HEK293 (cell line): ENCODE measurements at regions not wholly inside any gene's neighbourhood (a gene's known extent, or its start where the extent isn't known, plus 50 kb on each side); places are given as distances from the start of the nearest gene placed in this dataset.

Experiments
- CTCF ChIA-PET: fragments of 350-600 bp; formaldehyde crosslinking; extraction: SDS; loops from one replicate; lab custom pipeline; 2021; ENCODE audit warnings: antibody characterized with exemption; lab: Yijun Ruan, JAX
- POLR2A ChIA-PET: fragments of 300-600 bp; formaldehyde crosslinking; extraction: SDS; loops from one replicate; lab custom pipeline; 2020; ENCODE audit warnings: antibody characterized with exemption, inconsistent platforms; lab: Yijun Ruan, JAX
- H3K27ac ChIP-seq: fragments of 200-500 bp; sonication (Bioruptor generic); 2 replicates; pipeline ENCODE4 v1.5.1; 2014; ENCODE audit warnings: low read depth, low read length, control low read depth, inconsistent platforms; ENCODE audit errors: extremely low read depth
- H3K36me3 ChIP-seq, 2 experiments: fragments of 200-500 bp in 1 of 2; sonication (Bioruptor generic) in 1 of 2; 1 replicate in 1 of 2; 2 replicates in 1 of 2; pipeline ENCODE4 v1.5.1; 2014 to 2017; ENCODE audit warnings: inconsistent platforms in 2 of 2, low read length in 2 of 2; ENCODE audit not compliant: control insufficient read depth in 2 of 2, insufficient read depth in 1 of 2
- H3K4me1 ChIP-seq: fragments of 200-500 bp; sonication (Bioruptor generic); 2 replicates; pipeline ENCODE4 v1.5.1; 2014; ENCODE audit warnings: mild to moderate bottlenecking, low read length, inconsistent platforms; ENCODE audit not compliant: control insufficient read depth, insufficient read depth
- H3K4me3 ChIP-seq: 2 replicates; pipeline ENCODE4 v1.5.1; 2011; ENCODE audit warnings: low read depth, mild to moderate bottlenecking, control low read depth, low read length, moderate library complexity
- H3K9me3 ChIP-seq: fragments of 200-500 bp; sonication (Bioruptor generic); 2 replicates; pipeline ENCODE4 v1.5.1; 2014; ENCODE audit warnings: low read depth, low read length, inconsistent platforms; ENCODE audit not compliant: control insufficient read depth, insufficient read depth
- INSM2 ChIP-seq: fragments of 450-650 bp; formaldehyde crosslinking; IDR thresholded peaks from 2 replicates; pipeline ENCODE4 v1.5.1; 2016; ENCODE audit warnings: missing biosample characterization, missing genetic modification characterization
- KLF17 ChIP-seq: fragments of 450-650 bp; formaldehyde crosslinking; IDR thresholded peaks from 2 replicates; pipeline ENCODE4 v1.5.1; 2016; ENCODE audit warnings: missing biosample characterization, missing genetic modification characterization
- PRDM4 ChIP-seq: fragments of 450-650 bp; formaldehyde crosslinking; IDR thresholded peaks from 2 replicates; pipeline ENCODE4 v1.5.1; 2017; ENCODE audit warnings: missing biosample characterization, missing genetic modification characterization
- TRIM28 ChIP-seq: IDR thresholded peaks from 2 replicates; pipeline ENCODE4 v1.6.1; 2011; ENCODE audit warnings: low read length, control low read depth, borderline replicate concordance
- ZBTB11 ChIP-seq: fragments of 450-650 bp; formaldehyde crosslinking; conservative IDR thresholded peaks from 2 replicates; pipeline ENCODE4 v1.5.1; 2016; ENCODE audit warnings: low read depth, missing biosample characterization, missing genetic modification characterization
- ZBTB26 ChIP-seq: fragments of 450-650 bp; formaldehyde crosslinking; optimal IDR thresholded peaks from 2 replicates; pipeline ENCODE3; 2016; ENCODE audit warnings: missing biosample characterization, mild to moderate bottlenecking, missing genetic modification characterization
- ZNF10 ChIP-seq: fragments of 450-650 bp; formaldehyde crosslinking; IDR thresholded peaks from 2 replicates; pipeline ENCODE4 v1.5.1; 2017; ENCODE audit warnings: missing biosample characterization, missing genetic modification characterization
- ZNF121 ChIP-seq: fragments of 450-650 bp; formaldehyde crosslinking; IDR thresholded peaks from 2 replicates; pipeline ENCODE4 v1.5.1; 2016; ENCODE audit warnings: missing biosample characterization, missing genetic modification characterization
- ZNF221 ChIP-seq: fragments of 450-650 bp; formaldehyde crosslinking; IDR thresholded peaks from 2 replicates; pipeline ENCODE4 v1.5.1; 2017; ENCODE audit warnings: missing biosample characterization, missing genetic modification characterization, borderline replicate concordance
- ZNF266 ChIP-seq: fragments of 450-650 bp; formaldehyde crosslinking; IDR thresholded peaks from 2 replicates; pipeline ENCODE4 v1.5.1; 2016; ENCODE audit warnings: missing biosample characterization, missing genetic modification characterization, low read depth
- ZNF311 ChIP-seq: fragments of 450-650 bp; formaldehyde crosslinking; IDR thresholded peaks from 2 replicates; pipeline ENCODE4 v1.5.1; 2017; ENCODE audit warnings: missing biosample characterization, missing genetic modification characterization, borderline replicate concordance
- ZNF324 ChIP-seq: fragments of 450-650 bp; formaldehyde crosslinking; IDR thresholded peaks from 2 replicates; pipeline ENCODE4 v1.5.1; 2016; ENCODE audit warnings: missing biosample characterization, missing genetic modification characterization
- ZNF391 ChIP-seq: fragments of 450-650 bp; formaldehyde crosslinking; IDR thresholded peaks from 2 replicates; pipeline ENCODE4 v1.5.1; 2016; ENCODE audit warnings: low read depth, missing biosample characterization, missing genetic modification characterization, borderline replicate concordance
- ZNF398 ChIP-seq: fragments of 450-650 bp; formaldehyde crosslinking; IDR thresholded peaks from 2 replicates; pipeline ENCODE4 v1.5.1; 2017; ENCODE audit warnings: missing biosample characterization, missing genetic modification characterization
- ZNF624 ChIP-seq: fragments of 450-650 bp; formaldehyde crosslinking; IDR thresholded peaks from 2 replicates; pipeline ENCODE4 v1.5.1; 2017; ENCODE audit warnings: missing biosample characterization, missing genetic modification characterization
- ZNF660 ChIP-seq: fragments of 450-650 bp; IDR thresholded peaks from 2 replicates; pipeline ENCODE4 v1.5.1; 2018; ENCODE audit warnings: missing biosample characterization, mild to moderate bottlenecking, missing genetic modification characterization
- ZNF830 ChIP-seq: fragments of 450-650 bp; IDR thresholded peaks from 2 replicates; pipeline ENCODE4 v1.5.0; 2018; ENCODE audit warnings: missing biosample characterization, missing genetic modification characterization, low read depth, mild to moderate bottlenecking, moderate library complexity

GRCh38 chr20:59429396-59429795 is 129.0 kb downstream of the EDN3 start:
- no peak overlapping the region for H3K4me3 ChIP-seq
- no peaks in the 10 kb centered on the region for H3K9me3 ChIP-seq
- ChIA-PET POLR2A (no interaction called here), CTCF (interaction anchor here (0.7 kb wide), 1 partner anchor 697 kb away, joined by 3 read pairs; no protein-coding TSS in a partner anchor)
- H3K27ac ChIP-seq: no peak overlapping the region
- TF ChIP-seq ZNF121 (tag by site-specific recombination) (no peak), ZNF10 (tag by site-specific recombination) (no peak), ZNF830 (tag by site-specific recombination) (no peak), ZNF398 (tag by site-specific recombination) (no peak), PRDM4 (tag by site-specific recombination) (no peak), ZBTB11 (tag by site-specific recombination) (no peak), ZNF221 (tag by site-specific recombination) (no peak), TRIM28 (no peak), ZNF624 (no peak), KLF17 (tag by site-specific recombination) (no peak), ZNF660 (tag by site-specific recombination) (no peak), ZNF324 (tag by site-specific recombination) (no peak), ZNF391 (no peak), ZNF266 (tag by site-specific recombination) (no peak), ZBTB26 (tag by site-specific recombination) (no peak), INSM2 (no peak), ZNF311 (tag by site-specific recombination) (no peak)
- no peaks in the 10 kb centered on the region for H3K4me1 ChIP-seq
- no peaks in the 10 kb centered on the region for H3K36me3 ChIP-seq
